Panc1 (cell line): ENCODE measurements at regions not wholly inside any gene's neighbourhood (a gene's known extent, or its start where the extent isn't known, plus 50 kb on each side); places are given as distances from the start of the nearest gene placed in this dataset.

Experiments used
- ATAC-seq: fragments of 200-7000 bp; cut with Tn5 transposase; 2 replicates; pipeline ENCODE4 v1.9.1; 2020; ENCODE audit warnings: mild to moderate bottlenecking, moderate library complexity
- BruUV-seq: library from RNA; stranded (reverse); fragments of 400-500 nt; replicated peaks from 2 replicates; lab custom pipeline; 2021; lab: Mats Ljungman, UMichigan
- CTCF ChIA-PET: fragments of 300-600 bp; sonication (Branson Sonifier 250); formaldehyde crosslinking; loops from one replicate; lab custom pipeline; 2022; ENCODE audit warnings: antibody characterized with exemption; lab: Charles Lee
- POLR2A ChIA-PET: fragments of 300-600 bp; sonication (Branson Sonifier 250); formaldehyde crosslinking; loops from one replicate; lab custom pipeline; 2022; ENCODE audit warnings: antibody characterized with exemption; lab: Charles Lee
- DNase-seq: peaks from one replicate; pipeline ENCODE4 v3.0.0-alpha.2; 2010; ENCODE audit warnings: low read depth, low spot score
- H3K27ac ChIP-seq: 2 replicates; pipeline ENCODE4 v1.5.1; 2011; ENCODE audit warnings: mild to moderate bottlenecking, low read length, inconsistent platforms
- H3K27me3 ChIP-seq: fragments of 200-500 bp; sonication (Bioruptor generic); 2 replicates; pipeline ENCODE4 v1.6.0; 2014; ENCODE audit warnings: low read length, inconsistent platforms; ENCODE audit not compliant: control insufficient read depth, insufficient read depth
- H3K36me3 ChIP-seq: fragments of 200-500 bp; sonication (Bioruptor generic); 2 replicates; pipeline ENCODE4 v1.5.1; 2014; ENCODE audit warnings: inconsistent platforms, mild to moderate bottlenecking, low read length, moderate library complexity; ENCODE audit not compliant: control insufficient read depth, insufficient read depth
- H3K4me1 ChIP-seq: 2 replicates; pipeline ENCODE4 v1.5.1; 2011; ENCODE audit warnings: inconsistent platforms, mild to moderate bottlenecking, low read length, moderate library complexity; ENCODE audit not compliant: control insufficient read depth, insufficient read depth
- H3K4me3 ChIP-seq, 2 experiments: 2 replicates each; pipeline ENCODE4 v1.5.1; 2011 to 2012; ENCODE audit warnings: low read depth in 2 of 2, low read length in 2 of 2, mild to moderate bottlenecking in 2 of 2, inconsistent platforms in 1 of 2, moderate library complexity in 1 of 2
- H3K9me3 ChIP-seq: fragments of 200-500 bp; sonication (Bioruptor generic); 2 replicates; pipeline ENCODE4 v1.5.1; 2014; ENCODE audit warnings: low read depth, mild to moderate bottlenecking, inconsistent platforms, low read length, moderate library complexity; ENCODE audit not compliant: control insufficient read depth, insufficient read depth
- CTCF ChIP-seq: fragments of 450-650 bp; IDR thresholded peaks from 2 replicates; pipeline ENCODE4 v1.5.1; 2017; ENCODE audit warnings: mild to moderate bottlenecking
- POLR2AphosphoS5 ChIP-seq: IDR thresholded peaks from 2 replicates; pipeline ENCODE4 v1.6.1; 2012; ENCODE audit warnings: mild to moderate bottlenecking, low read depth, low read length, moderate library complexity
- SIN3A ChIP-seq: IDR thresholded peaks from 2 replicates; pipeline ENCODE4 v1.6.1; 2012; ENCODE audit warnings: low read depth, mild to moderate bottlenecking, low read length, moderate library complexity, borderline replicate concordance; ENCODE audit not compliant: insufficient read depth
- TCF7L2 ChIP-seq: IDR thresholded peaks from 2 replicates; pipeline ENCODE4 v1.6.1; 2011; ENCODE audit warnings: mild to moderate bottlenecking, low read depth, low read length, inconsistent platforms
- in situ Hi-C: cut with HindIII; loops from 2 replicates; pipeline ENCODE4 v1.10.0; 2016; ENCODE audit warnings: low sequenced_read_pairs, low pct_unique_long_range_greater_than_20kb
- intact Hi-C: fragments of 100-400 bp; cut with micrococcal nuclease; formaldehyde crosslinking; loops from one replicate; pipeline ENCODE4 v1.10.0; 2022; ENCODE audit not compliant: unreplicated experiment
- TF ChIP-seq, protein P1 (sequence below), 2 experiments: IDR thresholded peaks; 2 replicates each; pipeline ENCODE4 v1.6.1; 2011 to 2012; ENCODE audit warnings: low read depth in 2 of 2, control low read depth in 1 of 2, low read length in 1 of 2, mild to moderate bottlenecking in 1 of 2, moderate library complexity in 1 of 2; ENCODE audit not compliant: insufficient read depth in 1 of 2

GRCh38 chr3:181487236-181487978 lies 224.3 kb upstream of the SOX2 start:
- H3K4me1 ChIP-seq: no peaks in the 10 kb centered on the region
- DNase-seq: no peak
- intact Hi-C loops: no loop called here
- ChIA-PET CTCF (no interaction called here), POLR2A (no interaction called here)
- H3K9me3 ChIP-seq: no peaks in the 10 kb centered on the region
- no peak overlapping the region for H3K4me3 ChIP-seq
- TF ChIP-seq CTCF (no peak), TCF7L2 (no peak), POLR2AphosphoS5 (no peak), SIN3A (no peak)
- TF ChIP-seq, protein P1, sequence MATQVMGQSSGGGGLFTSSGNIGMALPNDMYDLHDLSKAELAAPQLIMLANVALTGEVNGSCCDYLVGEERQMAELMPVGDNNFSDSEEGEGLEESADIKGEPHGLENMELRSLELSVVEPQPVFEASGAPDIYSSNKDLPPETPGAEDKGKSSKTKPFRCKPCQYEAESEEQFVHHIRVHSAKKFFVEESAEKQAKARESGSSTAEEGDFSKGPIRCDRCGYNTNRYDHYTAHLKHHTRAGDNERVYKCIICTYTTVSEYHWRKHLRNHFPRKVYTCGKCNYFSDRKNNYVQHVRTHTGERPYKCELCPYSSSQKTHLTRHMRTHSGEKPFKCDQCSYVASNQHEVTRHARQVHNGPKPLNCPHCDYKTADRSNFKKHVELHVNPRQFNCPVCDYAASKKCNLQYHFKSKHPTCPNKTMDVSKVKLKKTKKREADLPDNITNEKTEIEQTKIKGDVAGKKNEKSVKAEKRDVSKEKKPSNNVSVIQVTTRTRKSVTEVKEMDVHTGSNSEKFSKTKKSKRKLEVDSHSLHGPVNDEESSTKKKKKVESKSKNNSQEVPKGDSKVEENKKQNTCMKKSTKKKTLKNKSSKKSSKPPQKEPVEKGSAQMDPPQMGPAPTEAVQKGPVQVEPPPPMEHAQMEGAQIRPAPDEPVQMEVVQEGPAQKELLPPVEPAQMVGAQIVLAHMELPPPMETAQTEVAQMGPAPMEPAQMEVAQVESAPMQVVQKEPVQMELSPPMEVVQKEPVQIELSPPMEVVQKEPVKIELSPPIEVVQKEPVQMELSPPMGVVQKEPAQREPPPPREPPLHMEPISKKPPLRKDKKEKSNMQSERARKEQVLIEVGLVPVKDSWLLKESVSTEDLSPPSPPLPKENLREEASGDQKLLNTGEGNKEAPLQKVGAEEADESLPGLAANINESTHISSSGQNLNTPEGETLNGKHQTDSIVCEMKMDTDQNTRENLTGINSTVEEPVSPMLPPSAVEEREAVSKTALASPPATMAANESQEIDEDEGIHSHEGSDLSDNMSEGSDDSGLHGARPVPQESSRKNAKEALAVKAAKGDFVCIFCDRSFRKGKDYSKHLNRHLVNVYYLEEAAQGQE (IDR thresholded peaks at IDR 0.05; ENCODE audit: insufficient read depth in 1 of 2, low read depth in 2 of 2, low read length in 1 of 2): no peak
- ATAC-seq: no peak
- H3K27ac ChIP-seq: no peak overlapping the region
- H3K27me3 ChIP-seq: no peaks in the 10 kb centered on the region
- no TSS peak for BruUV-seq
- in situ Hi-C loops: no loop called here
- no peaks in the 10 kb centered on the region for H3K36me3 ChIP-seq

GRCh38 chr3:181486141-181486885 lies 225.4 kb upstream of the SOX2 start:
- Histone ChIP-seq H3K9me3 (no peaks in the 10 kb centered on the region), H3K27ac (no peak overlapping the region), H3K27me3 (no peaks in the 10 kb centered on the region), H3K36me3 (no peaks in the 10 kb centered on the region), H3K4me1 (no peaks in the 10 kb centered on the region), H3K4me3 (no peak overlapping the region)
- no peak for DNase-seq
- ChIA-PET POLR2A (no interaction called here), CTCF (no interaction called here)
- intact Hi-C loops: no loop called here
- in situ Hi-C loops: no loop called here
- BruUV-seq: no TSS peak
- no peak for ATAC-seq
- TF ChIP-seq TCF7L2 (no peak), POLR2AphosphoS5 (no peak)

- Histone ChIP-seq H3K36me3 (no peaks in the 10 kb centered on the region), H3K27ac (no peak overlapping the region), H3K9me3 (no peaks in the 10 kb centered on the region), H3K4me1 (no peaks in the 10 kb centered on the region), H3K27me3 (no peaks in the 10 kb centered on the region), H3K4me3 (no peak overlapping the region)
- in situ Hi-C loops: no loop called here
- TF ChIP-seq SIN3A (no peak), TCF7L2 (no peak), POLR2AphosphoS5 (no peak), CTCF (no peak)
- TF ChIP-seq, protein P1 (IDR thresholded peaks at IDR 0.05; ENCODE audit: insufficient read depth in 1 of 2, low read depth in 2 of 2, low read length in 1 of 2): no peak
- ATAC-seq: no peak
- no peak for DNase-seq
- POLR2A ChIA-PET: no interaction called here
- no TSS peak for BruUV-seq
- CTCF ChIA-PET: no interaction called here
- intact Hi-C loops: no loop called here
Observed at GRCh38 chr3:181484026-181484425, 227.7 kb upstream of the SOX2 start.
